Bronchial epithelial cell (primary cell): ENCODE measurements at regions not wholly inside any gene's neighbourhood (a gene's known extent, or its start where the extent isn't known, plus 50 kb on each side); places are given as distances from the start of the nearest gene placed in this dataset.
A peak's percentile ranks its signal among the peaks of the same experiment; 100 is the strongest.
"Not testable (repeated sequence)": the region's sequence is repeated elsewhere in the genome, so short reads cannot be mapped to it uniquely, and the experiment has no call there.

Source experiments
- DNase-seq: peaks from one replicate; pipeline ENCODE4 v3.0.0-alpha.2; 2010; ENCODE audit warnings: low read depth
- FAIRE-seq: peaks from 2 replicates; lab custom pipeline; 2011; peaks lifted over from hg19 to GRCh38; lab: Jason Lieb, UNC
- H3K27me3 ChIP-seq: 2 replicates; pipeline ENCODE4 v1.5.1; 2011; ENCODE audit warnings: low read length; ENCODE audit not compliant: control insufficient read depth, insufficient read depth
- H3K36me3 ChIP-seq: 2 replicates; pipeline ENCODE4 v1.5.1; 2011; ENCODE audit warnings: low read length; ENCODE audit not compliant: control insufficient read depth, insufficient read depth
- H3K4me3 ChIP-seq: 2 replicates; pipeline ENCODE4 v1.5.1; 2011; ENCODE audit warnings: mild to moderate bottlenecking, low read depth, low read length, control low read depth
- CTCF ChIP-seq: IDR thresholded peaks from 2 replicates; pipeline ENCODE4 v1.5.1; 2011; ENCODE audit warnings: mild to moderate bottlenecking, moderate library complexity, low read length, control low read depth, inconsistent platforms; ENCODE audit not compliant: insufficient read depth, severe bottlenecking

- Histone ChIP-seq H3K27me3 (peaks cover 2% of the 10 kb centered on the region), H3K4me3 (no peak overlapping the region), H3K36me3 (no peaks in the 10 kb centered on the region)
- FAIRE-seq = no peak
- no peak for TF ChIP-seq CTCF
- DNase-seq = no peak
Observed at GRCh38 chr6:73932866-73933265, 236.9 kb downstream of the CD109 start.

- H3K36me3 ChIP-seq = no peaks in the 10 kb centered on the region
- no peak for TF ChIP-seq CTCF
- peaks cover 2% of the 10 kb centered on the region for H3K27me3 ChIP-seq
- DNase-seq (peak; percentile 93), FAIRE-seq (peak; percentile 98)
- no peak overlapping the region for H3K4me3 ChIP-seq
Observed at GRCh38 chr6:73929405-73929804, 233.4 kb downstream of the CD109 start.

- H3K4me3 ChIP-seq = no peak overlapping the region
- H3K36me3 ChIP-seq = no peaks in the 10 kb centered on the region
- H3K27me3 ChIP-seq = no peaks in the 10 kb centered on the region
- DNase-seq = no peak
- no peak for TF ChIP-seq CTCF
- FAIRE-seq = no peak
Observed at GRCh38 chr6:73927421-73927820, 231.4 kb downstream of the CD109 start.

- FAIRE-seq, H3K36me3 ChIP-seq, H3K27me3 ChIP-seq, H3K4me3 ChIP-seq, DNase-seq: not testable (repeated sequence)
Observed at GRCh38 chr6:73925703-73926102, 229.7 kb downstream of the CD109 start.

- peak; percentile 2 for DNase-seq
- TF ChIP-seq CTCF = no peak
- no peak for FAIRE-seq
Observed at GRCh38 chr6:73923905-73924485, 228.0 kb downstream of the CD109 start.

GRCh38 chr6:73903155-73903554, 207.2 kb downstream of the CD109 start:
- no peak for TF ChIP-seq CTCF
- FAIRE-seq (no peak), DNase-seq (no peak)
- H3K27me3 ChIP-seq = no peaks in the 10 kb centered on the region
- no peaks in the 10 kb centered on the region for H3K36me3 ChIP-seq
- no peak overlapping the region for H3K4me3 ChIP-seq

More at GRCh38 chr6:73923905-73924485, 228.0 kb downstream of the CD109 start:
- Histone ChIP-seq H3K27me3 (no peaks in the 10 kb centered on the region), H3K4me3 (no peak overlapping the region), H3K36me3 (no peaks in the 10 kb centered on the region)
